NCI-H345 treated with DMSO at 0.1 percent for 48 hours (cell line): ENCODE measurements at regions not wholly inside any gene's neighbourhood (a gene's known extent, or its start where the extent isn't known, plus 50 kb on each side); places are given as distances from the start of the nearest gene placed in this dataset.

Source experiments
- DNase-seq: peaks from one replicate; lab custom pipeline; 2025; ENCODE audit not compliant: unreplicated experiment; lab: John Stamatoyannopoulos, UW

DNA sequence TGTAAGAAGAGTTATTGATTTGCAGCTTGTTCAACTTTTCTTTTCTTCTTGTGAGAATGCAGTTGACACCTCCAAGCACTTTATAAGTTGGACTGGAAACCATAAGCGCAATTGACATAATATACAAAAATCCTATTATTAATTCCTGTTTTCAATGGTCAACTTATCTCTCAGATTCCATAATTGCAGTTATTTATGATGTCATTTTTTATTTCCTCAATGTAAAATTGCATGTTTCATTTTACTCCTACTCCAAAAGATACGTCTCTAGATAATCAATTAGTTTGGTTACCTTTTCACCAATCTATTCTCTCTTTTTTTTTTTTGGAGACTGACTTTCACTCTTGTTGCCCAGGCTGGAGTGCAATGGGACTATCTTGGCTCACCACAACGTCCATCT, 1416.1 kb upstream of the CDH6 start:
- DNase-seq: no peak

DNA sequence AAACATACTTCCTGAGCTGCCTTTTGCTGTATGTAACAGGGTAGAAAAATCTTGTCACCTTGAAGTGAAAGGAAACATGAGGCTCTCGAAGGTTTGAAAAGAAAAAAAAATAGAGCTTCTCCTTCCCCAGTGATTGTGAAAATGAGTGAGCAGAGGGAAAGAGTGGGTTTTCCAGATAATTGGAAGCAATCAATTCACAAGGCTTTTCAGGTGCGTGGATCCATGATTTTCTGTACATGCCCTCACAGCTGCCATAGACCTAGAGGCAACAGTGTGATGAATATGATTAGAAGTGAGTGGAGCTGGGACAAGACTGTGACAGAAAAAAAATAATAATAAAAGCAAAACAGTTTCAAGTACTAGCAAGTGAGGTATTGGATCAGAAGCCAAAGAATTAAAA, 1422.5 kb upstream of the CDH6 start:
- DNase-seq: no peak

DNA sequence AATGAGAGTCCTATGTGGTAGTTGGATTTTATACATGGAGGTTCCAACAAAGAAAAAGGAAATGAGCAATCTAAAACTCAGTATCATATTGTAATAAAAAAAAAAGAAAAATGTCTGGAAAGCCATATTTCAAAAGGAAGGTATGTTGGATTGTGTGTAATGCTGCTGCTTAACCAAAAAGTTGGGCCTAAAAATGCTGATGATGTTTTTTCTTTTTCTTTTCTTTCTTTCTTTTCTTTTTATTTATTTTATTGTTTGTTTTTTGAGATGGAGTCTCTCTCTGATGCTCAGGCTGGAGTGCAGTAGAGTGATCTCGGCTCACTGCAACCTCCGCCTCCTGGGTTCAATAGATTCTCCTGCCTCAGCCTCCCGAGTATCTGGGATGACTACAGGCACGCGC, 1424.0 kb upstream of the CDH6 start:
- no peak for DNase-seq

DNA sequence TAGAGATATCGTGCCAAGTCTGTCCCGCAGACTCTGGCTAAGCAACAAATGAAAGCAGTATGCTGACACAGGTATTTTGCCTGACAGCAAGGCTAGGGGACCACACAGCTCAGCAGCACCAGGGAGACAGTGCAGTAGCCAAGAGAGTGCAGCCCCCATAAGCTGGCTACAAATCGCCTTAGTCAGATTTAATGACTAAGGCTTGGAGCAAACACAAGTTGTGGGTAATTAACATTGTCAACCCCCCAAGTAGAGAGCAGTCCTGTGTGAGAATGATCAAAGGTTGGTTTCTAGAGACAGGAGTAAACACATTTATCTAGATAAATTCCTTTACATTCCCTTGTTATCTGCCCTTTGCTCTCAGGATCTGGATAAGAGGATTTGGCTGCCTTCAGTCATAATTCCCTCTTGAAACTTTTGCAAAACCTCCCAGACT, 1434.5 kb upstream of the CDH6 start:
- DNase-seq: no peak

DNA sequence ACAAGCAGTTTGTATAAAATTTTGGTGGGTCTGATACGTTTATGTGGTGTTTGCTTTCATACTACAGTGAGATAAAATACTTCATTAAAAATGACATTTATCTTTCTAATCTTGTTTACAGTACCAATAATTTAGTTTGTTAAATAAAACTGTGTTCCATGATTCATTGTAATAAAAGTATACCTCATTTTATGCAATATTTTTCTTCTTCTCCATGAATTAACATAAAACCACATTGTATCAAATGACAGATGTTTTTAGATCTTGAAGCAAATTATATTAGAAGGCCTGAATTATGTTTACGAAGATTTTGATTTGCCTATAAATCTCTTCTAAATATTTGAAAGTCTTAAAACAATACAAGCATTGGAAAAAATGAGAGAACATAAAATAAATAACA, 1443.0 kb upstream of the CDH6 start:
- DNase-seq: no peak

DNA sequence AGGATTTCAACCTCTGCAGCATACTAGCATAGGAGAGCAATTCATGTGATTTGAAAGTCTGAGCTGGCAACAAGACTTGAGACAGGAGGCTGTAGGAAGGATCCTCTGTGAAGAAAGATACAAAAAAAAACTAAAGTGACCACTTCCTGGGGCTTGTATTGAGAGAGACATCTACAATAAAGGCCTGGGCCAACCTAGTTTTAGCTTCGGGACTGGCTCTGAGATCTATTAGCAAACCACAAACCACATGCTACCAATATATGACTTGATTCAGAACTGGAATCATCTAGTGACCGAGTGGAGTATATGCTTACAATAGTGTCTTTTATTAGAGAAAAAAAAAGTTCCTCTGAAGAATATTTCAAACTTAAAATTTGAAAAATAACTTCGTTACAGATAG, 1448.9 kb upstream of the CDH6 start:
- DNase-seq: no peak

DNA sequence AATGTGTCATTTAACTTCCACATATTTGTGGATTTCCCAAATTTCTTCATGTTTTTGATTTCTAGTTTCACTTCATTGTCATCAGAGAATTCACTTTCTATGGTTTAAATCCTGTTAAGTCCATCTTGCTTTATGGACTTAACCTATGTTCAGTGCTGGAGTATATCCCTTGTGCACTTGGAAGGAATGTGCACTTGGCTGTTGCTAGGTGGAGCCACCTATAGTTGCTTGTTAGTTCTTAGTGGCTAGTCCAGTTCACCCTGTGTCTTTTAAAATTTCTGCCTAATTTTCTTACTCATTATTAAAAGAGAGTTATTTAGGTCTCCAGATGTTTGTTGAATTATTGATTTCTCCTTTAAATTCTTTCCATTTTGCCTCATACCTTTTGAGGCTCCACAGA, 1472.5 kb upstream of the CDH6 start:
- no peak for DNase-seq

DNA sequence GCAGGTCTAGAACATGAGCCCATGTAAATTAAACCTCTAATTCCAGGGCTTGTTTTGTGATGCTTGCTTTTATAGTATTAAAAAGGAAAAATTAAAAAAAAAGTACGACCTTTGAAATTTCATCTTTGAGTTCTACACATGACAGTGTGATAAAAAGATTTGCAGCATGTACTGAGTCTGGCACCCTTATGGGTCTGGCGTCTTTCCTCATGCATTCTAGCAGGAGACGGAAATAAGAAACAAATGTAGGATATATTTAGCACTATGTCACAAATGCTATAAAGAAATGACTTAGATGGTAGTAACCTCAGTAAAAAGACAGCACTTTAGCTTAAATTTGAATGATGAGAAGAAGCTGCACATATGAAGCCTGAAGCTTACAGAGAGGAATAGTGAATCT, 1474.3 kb upstream of the CDH6 start:
- DNase-seq: no peak

DNA sequence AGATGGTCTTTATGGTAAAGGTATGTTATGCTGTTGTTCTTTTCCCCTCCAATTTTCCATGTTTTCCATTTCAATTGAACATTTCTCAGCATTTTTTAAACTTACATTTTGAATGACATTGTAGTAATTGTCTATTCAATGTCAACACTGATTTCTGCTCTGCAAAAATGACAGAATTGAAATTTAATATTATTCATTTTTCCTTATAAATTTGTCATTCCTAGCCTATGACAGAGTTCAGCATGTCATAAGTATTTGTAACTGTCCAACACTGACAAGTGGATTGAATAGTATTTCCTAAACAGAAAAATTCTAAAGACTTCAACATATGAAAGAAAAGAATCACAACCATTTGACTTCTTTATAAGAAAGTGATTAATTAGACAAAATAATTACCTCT, 1478.3 kb upstream of the CDH6 start:
- no peak for DNase-seq

DNA sequence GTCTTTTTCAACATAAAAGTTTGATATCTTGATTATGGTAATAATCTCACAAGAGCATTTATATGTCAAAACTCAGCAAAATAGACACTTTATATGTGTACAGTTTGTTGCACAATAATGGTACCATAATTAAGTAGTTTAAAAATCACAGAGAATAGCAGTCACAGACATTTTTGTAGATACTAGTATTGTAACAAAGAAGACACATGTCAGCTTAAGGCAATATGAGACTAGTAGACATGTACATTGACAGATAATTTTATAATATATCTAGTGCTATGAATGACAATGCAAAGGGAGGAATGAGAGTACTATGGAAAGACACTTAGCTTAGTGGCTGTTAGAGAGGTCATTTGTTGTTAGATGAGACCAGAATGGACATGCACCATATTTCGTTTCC, 1490.6 kb upstream of the CDH6 start:
- no peak for DNase-seq

DNA sequence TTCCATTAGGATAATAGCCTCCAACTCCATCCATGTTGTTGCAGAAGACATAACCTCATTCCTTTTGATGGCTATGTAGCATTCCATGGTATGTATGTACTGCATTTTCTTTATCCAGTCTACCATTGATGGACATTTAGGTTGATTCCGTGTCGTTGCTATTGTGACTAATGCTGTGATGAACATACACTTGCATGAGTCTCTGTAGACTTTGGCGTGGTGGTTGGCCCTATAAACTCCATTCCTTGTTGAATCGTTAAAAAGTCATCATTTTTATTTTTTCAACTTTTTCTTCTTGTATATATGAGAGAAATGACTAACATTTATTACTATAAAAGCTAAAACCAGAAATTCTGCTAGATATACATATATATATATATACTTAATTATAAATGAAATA, 1491.9 kb upstream of the CDH6 start:
- no peak for DNase-seq

DNA sequence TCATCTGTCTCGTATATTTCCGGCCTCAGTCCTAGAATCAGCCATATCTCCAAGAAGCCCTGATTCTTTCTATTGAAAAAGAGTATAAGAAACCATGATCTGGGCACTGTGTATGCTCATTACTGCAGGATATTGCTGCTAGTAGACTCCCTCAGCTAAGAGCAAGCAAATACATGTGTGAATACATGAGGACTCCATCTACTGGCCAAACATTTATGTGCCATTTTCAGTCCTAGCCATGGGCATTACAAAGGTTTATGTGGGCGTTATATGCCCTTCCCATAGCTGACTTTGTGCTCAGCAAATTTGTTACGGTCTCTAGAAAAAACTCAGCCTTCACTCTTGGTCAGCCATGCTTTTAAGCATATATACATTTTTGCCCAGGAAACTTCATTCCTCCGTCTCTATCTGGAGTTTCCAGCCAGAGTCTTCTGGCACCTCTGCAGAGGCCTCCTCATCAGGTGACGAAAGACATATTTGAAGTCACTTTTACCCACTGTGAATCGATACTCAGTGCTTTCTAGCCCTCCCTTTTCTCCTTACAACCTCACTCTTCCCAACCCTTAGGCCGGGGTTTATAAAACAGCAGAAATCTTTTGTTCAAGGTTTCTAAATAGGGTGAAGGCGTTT, 1495.6 kb upstream of the CDH6 start:
- no peak for DNase-seq

DNA sequence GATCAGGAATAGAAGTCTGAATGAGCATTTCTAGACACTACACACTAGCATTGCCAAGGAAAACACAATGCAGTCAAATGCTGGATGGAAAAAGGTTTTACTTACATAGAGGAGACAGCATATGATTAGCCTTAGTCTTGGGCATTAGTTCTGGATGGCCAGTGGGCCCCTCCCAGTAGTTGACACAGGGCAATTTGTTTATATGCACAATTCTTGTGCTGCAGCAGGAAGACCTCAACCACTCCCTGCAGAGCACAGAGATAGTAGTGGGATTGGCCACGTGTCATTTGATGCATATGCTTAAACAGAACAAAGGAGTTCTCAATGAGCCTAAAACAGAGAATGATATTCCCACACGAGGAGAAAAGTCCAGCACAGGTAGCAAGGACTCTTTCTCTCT, 1496.2 kb upstream of the CDH6 start:
- no peak for DNase-seq

DNA sequence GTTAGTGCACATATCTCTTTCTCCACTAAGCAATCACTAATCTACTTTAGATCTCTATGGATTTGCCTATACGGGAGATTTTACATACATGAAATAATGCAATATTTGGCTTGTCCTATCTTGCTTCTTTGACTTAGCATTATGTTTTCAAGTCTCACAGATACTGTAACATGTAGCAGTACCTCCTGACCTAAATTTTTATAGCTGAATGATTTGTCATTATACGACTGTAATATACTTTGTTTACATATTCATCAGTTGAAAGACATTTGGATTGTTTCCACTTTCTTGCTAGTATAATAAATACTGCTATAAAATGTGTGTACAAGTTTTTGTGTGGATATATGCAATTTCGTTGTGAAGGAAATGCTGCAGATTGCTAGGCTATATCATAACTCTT, 1520.8 kb upstream of the CDH6 start:
- DNase-seq: no peak

DNA sequence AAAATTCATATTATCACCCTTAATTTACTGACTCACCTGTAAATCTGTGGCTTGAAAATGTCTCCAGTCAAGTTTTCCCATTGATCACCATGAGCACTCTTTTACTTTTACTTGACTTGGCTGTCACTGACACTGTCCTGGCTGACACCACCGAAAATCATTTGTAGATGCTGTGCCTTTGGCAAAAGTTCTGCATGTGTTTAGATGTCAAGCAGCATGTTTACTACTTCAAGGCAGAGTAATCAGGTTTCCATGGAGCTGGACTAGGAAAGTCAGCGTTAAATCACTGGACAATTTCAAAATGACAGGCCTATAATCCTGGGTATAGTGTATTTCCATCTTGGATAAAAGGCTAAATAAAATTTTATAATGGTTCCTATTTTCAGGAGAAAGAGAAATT, 1530.6 kb upstream of the CDH6 start:
- DNase-seq: no peak

DNA sequence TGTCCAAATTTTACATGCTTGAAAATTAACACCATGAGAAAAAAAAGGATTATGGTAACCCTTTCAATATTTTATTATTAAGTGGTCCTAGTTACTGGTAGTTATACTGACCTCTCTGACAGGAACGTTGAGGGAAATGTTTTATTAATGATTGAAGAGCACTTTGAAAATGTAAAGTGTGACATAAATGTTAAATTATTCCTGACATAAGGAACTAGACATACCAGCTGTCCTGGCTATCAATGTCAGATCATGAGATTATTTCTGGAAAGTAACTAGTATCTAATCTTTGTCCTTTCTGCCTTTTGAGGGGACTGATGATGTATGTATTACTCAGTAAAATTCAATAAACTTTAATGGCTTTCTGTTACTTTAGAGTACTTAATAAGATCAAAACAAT, 1538.5 kb upstream of the CDH6 start:
- no peak for DNase-seq

DNA sequence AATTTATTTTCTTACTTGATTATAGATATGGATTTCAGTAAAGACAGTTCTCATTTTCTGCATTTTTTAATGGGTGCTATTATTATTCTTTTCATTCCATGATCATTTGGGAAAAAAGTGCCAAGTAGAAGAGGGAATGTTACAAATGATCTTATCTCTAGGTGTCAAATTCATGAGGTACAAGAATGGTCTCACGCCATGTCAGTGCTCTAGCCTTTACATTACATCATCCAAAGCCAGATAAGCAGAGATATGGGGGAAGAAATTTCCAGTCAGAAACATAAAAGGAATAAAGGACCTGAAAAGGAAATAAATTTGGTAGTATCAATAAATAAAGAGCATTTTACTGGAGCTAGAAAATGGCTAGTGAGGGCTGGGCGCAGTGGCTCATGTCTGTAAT, 1544.2 kb upstream of the CDH6 start:
- DNase-seq: no peak

DNA sequence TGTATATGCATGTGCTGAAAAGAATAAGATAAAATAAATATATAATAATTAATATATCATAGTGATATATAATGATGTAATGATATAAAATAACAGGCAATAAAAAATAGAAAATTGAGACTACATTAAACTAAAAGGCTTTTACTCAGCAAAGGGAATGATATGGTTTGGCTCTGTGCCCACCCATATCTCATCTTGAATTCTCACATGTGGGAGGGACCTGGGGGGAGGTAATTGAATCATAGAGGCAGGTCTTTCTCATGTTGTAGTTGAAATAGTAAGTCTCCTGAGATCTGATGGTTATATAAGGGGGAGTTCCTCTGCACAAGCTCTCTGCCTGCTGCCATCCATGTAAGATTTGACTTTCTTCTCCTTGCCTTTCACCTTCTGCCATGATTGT, 1550.9 kb upstream of the CDH6 start:
- DNase-seq: no peak

DNA sequence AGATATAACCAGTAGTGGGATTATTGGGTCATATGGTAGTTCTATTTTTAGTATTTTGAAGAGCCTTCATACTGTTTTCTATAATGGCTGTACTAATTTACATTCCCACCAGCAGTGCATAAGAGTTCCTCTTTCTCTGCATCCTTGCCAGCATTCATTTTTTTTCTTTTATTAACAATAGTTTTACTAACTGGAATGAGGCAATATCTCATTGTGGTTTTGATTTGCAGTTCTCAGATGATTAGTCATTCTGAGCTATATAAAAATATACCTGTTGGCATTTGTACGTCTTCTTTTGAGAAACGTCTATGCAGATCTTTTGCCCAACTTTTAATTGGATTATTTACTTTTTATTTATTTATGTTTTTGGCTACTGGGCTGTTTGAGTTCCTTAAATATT, 1579.3 kb upstream of the CDH6 start:
- DNase-seq: no peak

DNA sequence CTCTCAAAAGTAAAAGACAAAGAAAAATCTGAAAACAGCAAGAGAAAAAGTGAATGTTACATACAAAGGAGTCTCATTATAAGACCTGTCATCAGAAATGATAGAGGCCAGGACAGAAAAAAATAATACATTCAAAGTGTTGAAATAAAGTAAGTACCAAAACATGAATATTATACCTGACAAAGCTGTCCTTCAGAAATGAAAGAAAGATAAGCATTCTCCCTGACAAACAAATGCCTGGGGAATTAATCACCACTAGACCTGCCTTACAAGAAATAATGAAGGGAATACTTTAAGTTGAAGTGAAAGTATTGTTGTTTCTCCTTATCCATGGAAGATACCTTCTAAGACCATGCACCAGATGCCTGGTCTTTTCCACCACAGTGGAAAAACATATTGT, 1605.2 kb upstream of the CDH6 start:
- DNase-seq: no peak

DNA sequence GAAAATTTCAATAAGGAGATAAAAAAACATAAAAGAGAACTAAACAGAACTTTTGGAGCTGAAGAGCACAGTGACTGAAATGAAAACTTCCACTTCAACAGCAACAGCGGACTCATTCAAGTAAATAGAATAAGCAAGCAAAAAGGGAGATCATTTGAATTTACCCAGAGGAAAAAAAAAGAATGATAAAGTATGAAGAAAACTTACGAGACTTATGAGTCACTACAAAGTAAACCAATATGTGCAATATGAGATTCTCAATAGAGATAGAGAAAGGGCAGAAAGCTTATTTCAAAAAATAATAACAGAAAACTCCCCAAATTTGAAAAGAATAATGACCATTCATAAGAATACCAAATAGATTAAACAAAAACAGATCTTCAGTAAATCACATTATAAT, 1605.7 kb upstream of the CDH6 start:
- DNase-seq: no peak

DNA sequence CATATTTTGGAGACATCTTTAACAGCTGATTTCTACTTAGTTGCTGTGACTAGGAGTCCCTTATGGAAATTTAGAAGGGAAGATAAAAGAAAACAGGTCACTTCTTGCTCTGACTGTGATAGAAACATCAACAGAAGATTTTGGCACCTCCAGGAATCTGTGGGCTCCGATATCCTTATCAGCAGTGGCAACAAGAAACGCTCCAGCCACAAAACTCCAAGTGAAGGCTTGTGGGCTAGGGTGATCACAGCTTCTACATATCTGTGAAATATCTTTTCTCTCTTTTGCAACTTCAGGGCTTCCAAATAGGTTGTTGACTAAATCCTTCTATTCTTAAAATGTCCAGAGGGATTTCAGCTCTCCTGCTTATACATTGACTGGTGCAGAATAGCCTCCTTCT, 1625.5 kb upstream of the CDH6 start:
- DNase-seq: no peak

DNA sequence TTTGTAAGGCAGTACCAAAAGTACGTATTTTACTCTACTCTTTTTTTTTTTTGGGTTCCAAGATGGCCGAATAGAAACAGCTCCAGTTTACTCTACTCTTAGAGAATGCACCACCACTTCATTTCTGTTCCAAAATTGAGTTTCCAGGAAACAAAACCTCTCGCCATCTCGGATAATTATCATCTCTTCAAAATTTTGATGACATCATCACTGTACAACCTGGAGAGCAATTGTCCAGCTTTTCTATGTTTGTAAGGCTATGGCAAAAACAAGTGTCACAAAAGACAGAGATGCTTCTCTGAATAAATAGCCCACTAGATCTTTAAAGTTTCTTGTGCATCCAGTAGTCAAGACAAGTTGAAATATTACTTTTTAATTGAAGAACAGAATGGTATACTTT, 1631.9 kb upstream of the CDH6 start:
- no peak for DNase-seq

DNA sequence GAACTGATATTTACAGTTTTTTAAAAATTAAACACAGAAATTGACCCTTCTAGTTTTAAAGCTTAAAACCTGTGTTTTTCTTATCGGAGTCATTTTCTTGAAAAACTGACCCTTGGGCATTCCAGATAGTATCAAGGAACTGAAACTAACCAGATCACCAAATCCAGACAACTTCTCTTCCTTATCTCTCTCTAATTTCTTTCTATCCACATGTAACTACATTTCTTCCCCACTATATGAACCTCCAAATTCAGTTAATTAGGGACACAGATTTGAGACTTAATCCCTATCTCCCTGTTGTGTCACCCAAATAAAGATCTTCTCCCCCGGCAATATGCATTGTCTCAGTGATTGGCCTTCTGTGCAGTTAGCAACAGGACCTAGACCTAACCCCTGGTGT, 1643.0 kb upstream of the CDH6 start:
- no peak for DNase-seq
